Midbrain (tissue), 1 donor: ENCODE measurements at regions not wholly inside any gene's neighbourhood (a gene's known extent, or its start where the extent isn't known, plus 50 kb on each side); places are given as distances from the start of the nearest gene placed in this dataset.
"Not testable (repeated sequence)": the region's sequence is repeated elsewhere in the genome, so short reads cannot be mapped to it uniquely, and the experiment has no call there.

Experiments
- DNase-seq: peaks from one replicate; lab custom pipeline; 2025; lab: John Stamatoyannopoulos, UW

DNA sequence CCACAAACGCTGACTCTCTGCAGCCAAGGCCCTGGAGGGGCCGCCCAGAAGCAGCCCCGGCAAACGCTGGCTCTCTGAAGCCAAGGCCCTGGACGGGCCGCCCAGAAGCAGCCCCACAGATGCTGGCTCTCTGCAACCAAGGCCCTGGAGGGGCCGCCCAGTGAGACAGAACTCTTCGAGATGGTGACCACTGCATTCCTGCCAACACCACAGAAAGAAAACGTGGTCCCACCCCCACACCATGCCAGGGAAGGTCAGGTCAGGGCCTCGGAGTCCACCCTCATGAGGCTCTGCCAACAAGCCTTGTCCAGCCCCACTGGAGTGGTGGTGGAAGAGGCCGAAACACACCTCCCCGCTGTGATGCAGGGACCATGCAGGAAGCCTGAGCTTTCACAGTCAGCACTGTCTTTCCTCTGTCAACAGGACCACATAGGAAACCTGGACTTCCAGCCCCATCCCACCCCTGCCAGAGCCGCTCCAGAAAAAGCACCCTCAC lies 97.5 kb downstream of the DLL1 start:
- no peak for DNase-seq

DNA sequence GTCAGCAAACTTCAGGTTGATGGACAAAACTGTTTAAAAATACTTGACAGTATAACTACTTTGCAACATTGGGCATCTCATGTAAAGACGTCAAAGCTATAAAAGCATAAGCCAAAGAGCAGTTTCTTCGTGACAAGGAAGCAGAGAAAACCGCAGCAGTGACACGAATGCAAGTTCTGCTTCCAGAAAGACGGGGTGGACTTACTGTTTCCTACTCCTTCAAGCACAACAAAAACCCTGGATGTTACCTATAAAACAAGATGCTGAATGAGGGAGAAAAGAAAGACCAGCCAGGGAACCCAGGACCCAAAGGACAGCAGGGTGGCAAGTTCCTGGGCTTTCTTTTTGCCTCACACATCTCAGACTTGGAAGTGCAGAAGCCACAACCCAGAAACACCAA lies 98.0 kb downstream of the DLL1 start:
- DNase-seq: no peak

GRCh38 chr6:170192101-170192500 lies 98.8 kb downstream of the DLL1 start:
- DNase-seq: not testable (repeated sequence)

DNA sequence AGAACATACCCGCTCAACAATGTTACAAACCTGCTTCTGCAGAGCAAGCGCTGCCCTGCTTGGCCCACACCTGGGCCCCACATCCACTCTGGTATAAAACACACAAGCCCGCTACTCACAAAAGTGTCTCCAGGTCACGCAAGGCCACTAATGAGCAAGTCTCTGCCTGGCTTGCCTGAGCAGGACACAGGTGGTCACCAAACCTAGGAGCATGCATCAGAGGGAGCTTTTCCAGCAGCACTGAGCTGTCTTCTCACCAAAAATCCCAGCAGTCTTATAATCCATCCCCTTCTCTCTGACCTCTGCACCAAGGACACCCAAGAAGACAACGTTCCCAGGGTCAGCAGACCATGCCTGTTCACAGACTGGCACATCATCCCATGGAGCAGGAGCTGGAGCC lies 100.8 kb downstream of the DLL1 start:
- DNase-seq: no peak

DNA sequence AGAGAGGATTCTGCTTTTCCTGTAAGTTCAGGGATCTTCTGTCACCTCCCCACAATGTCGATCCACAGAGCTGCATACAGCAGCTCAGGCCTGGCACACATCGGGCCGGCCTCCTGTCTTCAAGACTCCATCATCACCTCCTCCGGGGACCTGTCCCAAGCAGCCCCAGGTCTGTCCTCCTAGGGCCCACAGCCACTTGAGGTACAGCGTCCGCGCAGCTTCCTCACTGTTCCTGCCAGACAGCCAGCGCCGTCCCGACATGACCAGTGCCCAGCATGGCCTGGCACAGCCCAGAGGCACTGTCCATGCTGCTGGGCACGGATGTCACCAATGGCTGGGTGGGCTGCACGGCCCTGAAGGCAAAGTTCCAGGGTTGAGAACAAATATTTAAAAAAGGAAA lies 101.6 kb downstream of the DLL1 start:
- DNase-seq: no peak

DNA sequence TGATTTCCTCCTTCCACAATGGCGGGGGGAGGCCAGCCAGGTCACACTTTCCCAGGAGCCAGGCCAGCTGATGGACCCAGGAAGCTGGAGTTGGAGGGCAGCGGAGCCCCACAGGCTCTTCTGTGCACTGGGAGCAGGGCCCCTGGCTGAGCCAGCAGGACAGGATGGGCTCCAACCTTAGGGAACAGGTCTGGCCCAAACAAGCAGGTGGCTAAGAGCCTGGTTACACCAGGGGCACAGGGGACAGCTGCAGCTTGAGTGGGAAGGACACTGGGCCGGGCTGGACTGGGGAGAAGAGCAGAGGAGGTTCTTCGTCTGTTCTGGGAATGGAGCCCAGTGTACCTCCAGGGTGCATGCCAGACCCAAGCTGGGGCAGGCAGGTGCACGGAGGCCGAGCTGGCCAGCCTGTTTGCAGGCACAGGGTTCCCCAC lies 102.3 kb downstream of the DLL1 start:
- DNase-seq: no peak

DNA sequence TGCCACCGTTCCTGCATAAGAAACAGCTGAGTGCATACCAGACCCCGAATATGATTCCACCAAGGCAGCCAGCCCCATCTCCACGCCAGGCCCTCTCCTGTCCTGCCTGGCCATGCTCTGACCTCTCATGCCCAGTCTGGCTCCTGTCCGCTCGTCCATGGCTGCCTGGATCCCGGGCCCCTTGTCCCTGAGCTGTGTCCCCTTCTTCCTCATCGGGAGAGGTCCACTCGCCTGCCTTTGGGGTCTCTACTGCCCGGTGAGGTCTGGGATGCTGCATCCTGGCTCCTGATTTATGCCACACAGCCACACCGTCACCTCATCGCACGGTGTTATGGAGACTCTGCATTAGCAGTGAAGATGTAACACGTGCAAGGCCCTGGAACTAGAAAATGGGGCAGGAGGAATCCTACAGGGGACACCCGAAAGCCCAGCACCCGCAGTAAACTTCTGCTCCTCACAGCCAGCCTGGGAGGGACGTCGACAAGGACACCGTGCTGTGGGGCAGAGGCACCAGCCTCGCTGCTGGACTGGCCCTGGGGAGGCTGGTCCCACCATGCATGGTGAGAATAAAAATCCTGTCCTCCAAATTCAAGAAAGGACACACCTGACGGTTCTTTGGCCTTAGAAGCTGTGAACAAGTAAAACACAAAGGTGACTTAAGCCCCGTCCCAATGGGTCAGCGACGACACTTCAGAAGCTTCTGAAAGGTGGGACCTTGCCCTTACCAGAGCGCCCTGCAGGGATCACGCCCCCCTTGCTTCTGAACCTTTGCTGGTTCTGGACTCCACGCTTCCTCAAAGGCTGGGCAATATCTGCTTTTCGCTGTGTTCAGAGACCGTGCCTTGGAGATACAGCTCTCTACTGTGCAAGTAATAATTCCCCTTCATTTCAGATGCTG lies 103.0 kb downstream of the DLL1 start:
- DNase-seq: no peak

- DNase-seq: no peak
Measured at GRCh38 chr6:170186941-170187668, 103.8 kb downstream of the DLL1 start.

GRCh38 chr6:170186006-170186935 lies 104.6 kb downstream of the DLL1 start:
- no peak for DNase-seq

GRCh38 chr6:170185175-170185978 lies 105.5 kb downstream of the DLL1 start:
- no peak for DNase-seq

GRCh38 chr6:170184316-170184715 lies 106.6 kb downstream of the DLL1 start:
- DNase-seq: no peak

GRCh38 chr6:170183521-170183920 lies 107.4 kb downstream of the DLL1 start:
- DNase-seq: no peak

- no peak for DNase-seq
Measured at GRCh38 chr6:170182781-170183120, 108.1 kb downstream of the DLL1 start.

DNA sequence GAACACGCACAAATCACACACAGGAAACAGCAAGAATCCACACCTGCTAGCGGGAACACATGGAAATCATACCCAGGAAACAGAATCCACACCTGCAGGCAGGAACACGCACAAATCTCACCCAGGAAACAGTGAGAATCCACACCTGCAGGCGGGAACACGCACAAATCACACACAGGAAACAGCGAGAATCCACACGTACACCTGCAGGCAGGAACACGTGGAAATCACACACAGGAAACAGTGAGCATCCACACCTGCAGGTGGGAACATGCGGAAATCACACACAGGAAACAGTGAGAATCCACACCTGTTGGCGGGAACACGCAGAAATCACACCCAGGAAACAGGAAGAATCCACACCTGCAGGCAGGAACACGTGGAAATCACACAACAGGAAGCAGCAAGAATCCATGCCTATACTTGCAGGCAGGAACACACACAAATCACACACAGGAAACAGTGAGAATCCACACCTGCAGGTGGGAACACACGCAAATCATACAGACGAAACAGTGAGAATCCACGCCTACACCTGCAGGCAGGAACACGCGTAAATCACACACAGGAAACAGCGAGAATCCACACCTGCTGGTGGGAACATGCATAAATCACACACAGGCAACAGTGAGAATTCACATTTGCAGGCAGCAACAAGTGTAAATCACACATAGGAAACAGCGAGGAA lies 108.6 kb downstream of the DLL1 start:
- DNase-seq: no peak

DNA sequence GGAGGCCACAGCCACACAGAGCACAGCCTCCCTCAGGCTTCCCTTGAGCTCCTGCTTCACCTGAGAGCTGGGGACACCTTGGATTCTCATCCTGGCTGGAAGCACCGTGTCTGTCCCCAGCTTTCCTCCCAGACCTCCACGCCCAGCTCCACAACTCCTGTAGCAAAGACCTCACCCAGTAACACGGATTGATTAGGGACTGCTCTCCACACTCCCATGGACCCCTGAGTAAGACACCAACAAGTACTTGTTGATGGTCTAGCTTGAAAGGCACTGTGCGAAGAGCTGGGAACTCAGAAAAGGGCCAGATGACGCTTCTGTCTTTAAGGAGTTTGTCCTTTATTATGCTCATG lies 109.6 kb downstream of the DLL1 start:
- DNase-seq: no peak

DNA sequence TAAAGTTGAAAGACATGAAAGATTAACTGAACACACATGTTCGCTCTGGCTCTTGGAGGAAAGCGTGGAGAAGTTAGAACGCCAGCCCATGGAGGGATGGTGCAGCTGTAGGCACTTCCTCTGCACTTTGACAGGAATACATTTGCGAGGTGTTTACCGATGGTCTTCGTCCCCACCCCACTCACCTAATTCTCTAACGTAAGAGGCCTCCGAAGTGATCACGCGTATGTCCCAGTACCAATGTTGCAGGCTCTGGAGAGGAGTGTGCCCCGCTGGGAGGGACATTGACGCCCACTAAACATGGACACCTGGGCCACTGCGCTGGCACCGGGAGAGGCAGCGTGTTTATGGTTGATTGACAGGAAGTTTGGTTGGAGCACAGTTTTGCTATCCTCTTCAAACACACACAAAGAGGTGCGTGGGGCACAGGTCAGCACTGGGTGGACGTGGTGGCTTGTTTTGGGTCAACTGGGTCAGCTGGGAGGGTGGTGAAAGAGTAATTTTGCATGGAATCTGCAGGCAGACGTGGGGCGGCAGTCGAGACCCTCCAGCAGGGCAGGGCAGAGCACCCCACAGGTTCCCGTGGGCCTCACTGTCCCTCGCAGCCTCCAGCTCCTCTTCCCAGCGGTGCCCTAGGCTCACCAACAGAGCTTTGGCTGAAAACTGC lies 110.1 kb downstream of the DLL1 start:
- DNase-seq: no peak

DNA sequence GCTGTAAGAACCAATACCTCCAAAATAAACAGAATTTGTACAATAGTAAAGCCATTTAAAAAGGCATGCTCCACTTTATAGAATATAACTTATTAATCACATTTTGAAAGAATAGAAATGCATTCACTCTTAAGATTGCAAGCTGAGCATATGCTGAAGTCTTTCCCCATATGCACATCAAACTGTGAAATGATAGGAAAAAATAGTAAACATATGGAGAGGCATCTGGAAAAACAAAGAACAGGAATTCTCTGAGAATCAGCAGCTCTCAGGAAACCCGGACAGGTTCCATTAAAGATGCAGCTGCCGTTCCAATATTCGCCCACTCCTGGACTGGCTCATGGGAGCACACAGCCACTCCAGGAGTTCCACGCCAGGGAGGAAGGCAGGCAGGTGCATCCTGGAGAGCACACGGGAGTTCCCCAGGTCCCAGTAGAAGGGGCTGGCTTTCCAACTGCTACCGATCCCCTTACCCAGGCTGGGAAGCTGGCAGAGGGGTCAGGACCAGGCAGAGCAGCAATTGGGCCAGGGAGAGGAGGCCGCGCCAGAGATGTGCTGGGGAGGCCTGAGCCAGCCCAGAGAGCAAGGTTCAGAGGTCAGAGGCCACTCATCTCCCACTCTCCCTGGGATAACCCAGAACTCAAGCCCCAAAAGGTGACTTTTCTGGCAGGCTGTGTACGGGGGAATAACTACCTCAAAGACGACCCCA lies 111.1 kb downstream of the DLL1 start:
- DNase-seq: no peak

DNA sequence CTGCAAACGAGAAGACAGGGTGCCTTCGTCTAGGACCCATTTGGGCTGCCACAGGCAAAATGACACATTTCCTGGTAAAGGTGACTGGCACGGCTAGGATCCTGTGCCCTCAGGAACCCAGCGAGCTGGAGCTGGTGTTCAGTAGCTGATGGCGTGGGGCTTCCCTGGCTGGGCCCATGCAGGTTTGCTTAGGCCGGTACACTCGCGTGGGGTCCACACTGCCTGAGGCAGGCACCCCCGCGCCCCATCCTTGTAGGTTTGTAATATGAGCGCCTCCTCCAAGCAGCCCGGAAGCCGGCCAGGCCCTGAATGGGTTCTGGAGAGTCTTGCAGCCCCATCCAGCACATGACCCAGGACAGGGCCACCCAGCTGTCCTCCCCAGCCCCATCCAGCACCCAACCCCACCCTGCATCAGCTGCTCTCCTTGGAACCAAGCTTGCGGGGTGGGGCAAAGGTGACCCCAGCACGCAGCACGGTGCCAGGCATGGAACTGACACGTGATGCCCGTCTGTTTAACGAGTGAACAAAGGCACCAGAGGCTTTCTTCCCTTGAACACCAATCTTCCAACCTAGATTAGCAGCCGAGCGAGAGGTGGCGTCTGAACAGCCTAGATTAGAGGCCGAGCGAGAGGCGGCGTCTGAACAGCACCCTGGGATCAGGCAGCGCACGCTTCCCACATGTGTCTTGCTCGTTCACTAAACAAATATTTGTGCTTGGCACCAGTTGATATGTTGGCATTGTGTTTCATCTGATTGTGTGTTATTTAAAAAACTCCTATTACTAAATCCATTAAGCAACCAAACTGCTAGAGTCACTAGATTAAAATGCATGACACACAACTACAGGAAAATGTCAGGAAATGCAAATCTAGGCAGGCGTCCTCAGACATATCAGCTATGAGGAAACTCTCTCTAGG lies 112.1 kb downstream of the DLL1 start:
- DNase-seq: no peak
